Stimulated activated CD8-positive, alpha-beta memory T cell treated with anti-CD3 and anti-CD28 coated beads, Interleukin-2, amount 100 ng/mL, for 48 hours (primary cell): ENCODE measurements at regions not wholly inside any gene's neighbourhood (a gene's known extent, or its start where the extent isn't known, plus 50 kb on each side); places are given as distances from the start of the nearest gene placed in this dataset.
"Not testable (repeated sequence)": the region's sequence is repeated elsewhere in the genome, so short reads cannot be mapped to it uniquely, and the experiment has no call there.

Experiments
- DNase-seq, 2 donors: peaks; one replicate each; pipeline ENCODE4 v3.0.0-alpha.2; 2020; ENCODE audit warnings: low read depth in 2 of 2

DNA sequence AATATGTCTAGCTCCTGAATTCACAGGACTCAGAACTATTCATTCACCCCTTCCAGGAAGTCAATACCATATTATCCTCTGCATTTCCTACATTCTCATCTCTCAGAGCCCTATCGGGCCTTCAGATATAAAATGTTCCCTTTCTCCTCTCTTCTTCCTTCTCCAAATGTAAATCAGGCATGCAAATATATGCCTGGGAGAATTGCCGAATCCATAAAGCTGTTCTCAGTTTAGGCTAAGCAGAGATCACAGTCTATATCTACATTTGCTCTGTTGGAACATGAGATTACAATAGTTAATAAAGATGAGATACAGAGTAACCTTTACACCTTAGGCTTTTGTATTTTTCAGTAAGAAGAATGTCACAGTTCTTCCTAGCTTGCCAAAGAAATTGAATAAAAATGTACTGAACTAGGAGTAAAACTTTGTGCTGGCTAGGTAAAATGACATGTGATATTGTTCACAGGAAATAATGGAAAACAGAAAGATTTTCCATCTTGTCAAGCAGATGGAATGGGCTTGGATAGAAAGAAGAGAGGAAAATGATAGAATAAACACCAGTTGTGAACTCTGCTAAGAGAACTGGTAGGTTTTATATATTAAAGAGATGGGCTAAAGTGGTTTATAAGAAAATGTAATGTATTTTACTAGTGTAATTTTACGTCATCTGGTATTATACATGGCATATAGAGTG is 161.5 kb downstream of the NRIP1 start:
- DNase-seq = no peak

GRCh38 chr21:14901482-14901958 is 163.3 kb downstream of the NRIP1 start:
- no peak for DNase-seq

- DNase-seq = no peak
These were observed 164.2 kb downstream of the NRIP1 start for GRCh38 chr21:14900611-14901010.

DNA sequence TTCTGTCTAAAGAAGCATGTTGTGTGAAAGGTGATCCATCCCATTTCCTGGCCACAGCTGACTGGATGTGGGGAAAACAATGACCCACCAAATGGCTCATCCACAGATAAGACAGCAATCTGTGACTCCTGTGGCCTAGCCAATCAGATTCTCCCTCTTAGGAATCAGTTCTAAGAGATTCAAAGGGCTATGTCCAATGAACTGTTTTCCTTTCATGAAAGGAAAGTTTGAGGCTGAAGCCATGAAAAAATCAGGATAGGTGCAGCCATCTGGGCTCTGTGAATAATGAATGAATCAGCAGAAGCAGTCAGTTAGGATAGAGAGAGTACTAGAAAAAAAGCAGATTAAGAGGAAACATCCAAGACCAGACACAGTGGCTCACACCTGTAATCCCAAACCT is 164.7 kb downstream of the NRIP1 start:
- DNase-seq = no peak

- DNase-seq = no peak
These were observed 169.0 kb downstream of the NRIP1 start for GRCh38 chr21:14895792-14896191.

DNA sequence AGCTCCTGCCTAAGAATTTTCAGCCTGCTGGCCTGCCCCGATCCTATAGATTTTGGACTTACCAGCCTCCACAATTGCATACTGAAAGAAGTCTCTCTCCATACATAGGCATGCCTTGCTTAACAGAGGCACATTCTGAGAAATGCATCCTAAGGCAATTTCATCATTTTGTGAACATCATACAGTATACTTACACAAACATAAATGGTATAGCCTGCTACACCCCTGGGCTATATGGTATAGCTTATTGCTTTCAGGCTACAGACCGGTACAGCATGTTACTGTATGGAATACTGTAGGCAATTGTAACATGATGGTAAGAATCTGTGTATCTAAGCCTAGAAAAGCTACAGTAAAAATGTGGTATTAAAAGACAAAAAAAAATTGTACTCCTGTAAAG is 174.7 kb downstream of the NRIP1 start:
- no peak for DNase-seq

DNA sequence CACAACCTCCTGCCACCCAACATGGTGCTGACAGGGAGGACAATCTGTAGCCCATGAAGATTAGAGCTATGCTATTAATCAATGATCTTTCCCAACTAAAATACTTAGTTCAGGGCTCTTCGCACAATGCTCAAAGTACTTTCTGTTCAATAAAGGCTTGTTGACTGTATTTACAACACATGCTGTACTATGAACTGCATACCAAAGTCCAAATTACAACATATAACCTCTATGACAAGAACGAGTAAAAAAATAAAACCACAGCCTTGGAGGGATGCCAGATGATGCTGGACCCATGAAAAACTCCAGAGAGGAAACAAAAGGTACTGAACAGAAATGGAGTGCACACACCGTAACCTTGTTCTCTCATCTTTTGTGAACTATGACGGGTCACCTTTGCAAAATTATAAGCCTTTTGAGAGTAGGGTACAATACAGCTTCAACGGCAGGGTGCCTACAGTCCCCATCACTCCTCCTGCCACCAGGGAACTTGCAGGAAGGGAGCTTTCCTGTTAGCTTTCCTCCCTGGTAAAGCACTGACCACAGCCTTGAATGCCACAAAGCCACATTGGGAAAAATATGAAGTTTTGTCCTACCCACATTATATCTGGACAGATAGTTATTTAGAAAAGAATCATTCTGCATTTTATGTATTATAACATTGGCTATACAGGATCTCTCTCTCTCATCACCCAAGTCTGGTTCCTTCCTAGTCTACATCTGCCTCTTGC is 175.6 kb downstream of the NRIP1 start:
- DNase-seq = no peak

- DNase-seq = no peak
These were observed 176.6 kb downstream of the NRIP1 start for GRCh38 chr21:14888202-14888601.

- DNase-seq = no peak
These were observed 178.8 kb downstream of the NRIP1 start for GRCh38 chr21:14886001-14886400.

- no peak for DNase-seq
These were observed 181.4 kb downstream of the NRIP1 start for GRCh38 chr21:14883351-14883750.

GRCh38 chr21:14882545-14882944 is 182.3 kb downstream of the NRIP1 start:
- not testable (repeated sequence) for DNase-seq

- DNase-seq = no peak
These were observed 182.8 kb downstream of the NRIP1 start for GRCh38 chr21:14881863-14882499.

- no peak for DNase-seq
These were observed 183.9 kb downstream of the NRIP1 start for GRCh38 chr21:14880922-14881321.

DNA sequence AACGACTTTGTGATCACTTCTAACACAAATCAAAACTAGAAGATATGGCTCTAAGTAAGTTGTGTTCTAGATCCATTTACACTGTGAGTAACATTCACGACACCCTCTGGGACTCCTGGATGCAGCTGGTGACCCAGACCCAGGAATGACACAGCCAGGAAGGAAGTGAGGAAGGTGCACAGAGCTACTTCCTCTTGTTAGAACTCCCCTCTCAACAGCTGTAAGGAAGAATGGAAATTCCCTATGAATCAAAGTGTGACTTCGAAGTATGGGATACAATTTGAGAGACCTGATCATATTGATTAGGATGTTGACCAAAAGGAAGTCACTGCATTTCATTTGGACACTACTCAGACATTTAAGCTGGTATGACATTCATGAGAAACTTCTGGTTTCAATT is 185.3 kb downstream of the NRIP1 start:
- no peak for DNase-seq

DNA sequence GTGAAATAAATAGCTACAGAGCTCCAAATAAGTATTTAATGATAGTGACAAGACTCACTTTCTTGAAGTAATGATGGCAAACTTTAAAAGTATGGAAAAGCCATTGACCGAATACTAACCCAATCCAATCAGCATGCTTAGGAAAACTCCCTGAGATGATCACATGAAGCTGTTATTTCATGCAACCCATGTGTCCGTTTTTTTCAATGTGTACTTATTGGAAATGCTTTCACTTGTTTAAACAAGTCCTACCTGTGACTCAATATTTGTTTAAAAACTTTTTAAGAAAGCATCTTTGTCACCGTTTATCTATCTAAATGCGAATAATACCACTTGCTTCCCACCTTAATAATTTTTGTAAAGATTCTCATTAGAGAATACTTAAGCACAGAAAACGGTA is 185.8 kb downstream of the NRIP1 start:
- no peak for DNase-seq

- DNase-seq = no peak
These were observed 187.1 kb downstream of the NRIP1 start for GRCh38 chr21:14877581-14878228.

GRCh38 chr21:14876524-14876840 is 188.3 kb downstream of the NRIP1 start:
- no peak for DNase-seq

- DNase-seq = no peak
These were observed 188.9 kb downstream of the NRIP1 start for GRCh38 chr21:14875704-14876523.

DNA sequence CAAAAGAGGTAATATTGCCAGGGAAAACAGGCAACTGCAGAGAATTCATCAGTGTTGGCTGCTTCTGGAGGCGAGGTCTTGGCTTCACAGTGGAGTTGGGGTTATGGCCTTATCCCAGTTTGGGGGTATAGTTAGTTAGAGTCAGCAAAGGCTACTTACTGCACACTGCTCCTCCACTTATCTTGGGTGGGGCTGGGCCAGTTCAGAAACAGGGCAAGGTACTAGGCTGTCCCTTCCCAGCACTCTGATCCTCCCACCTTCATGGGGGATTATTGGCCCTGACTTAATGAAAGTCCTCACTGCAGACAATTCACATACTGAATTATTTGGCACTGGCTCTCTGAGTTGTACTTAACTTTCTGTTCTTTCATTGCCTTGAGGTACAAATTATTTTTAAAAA is 189.6 kb downstream of the NRIP1 start:
- DNase-seq = no peak

DNA sequence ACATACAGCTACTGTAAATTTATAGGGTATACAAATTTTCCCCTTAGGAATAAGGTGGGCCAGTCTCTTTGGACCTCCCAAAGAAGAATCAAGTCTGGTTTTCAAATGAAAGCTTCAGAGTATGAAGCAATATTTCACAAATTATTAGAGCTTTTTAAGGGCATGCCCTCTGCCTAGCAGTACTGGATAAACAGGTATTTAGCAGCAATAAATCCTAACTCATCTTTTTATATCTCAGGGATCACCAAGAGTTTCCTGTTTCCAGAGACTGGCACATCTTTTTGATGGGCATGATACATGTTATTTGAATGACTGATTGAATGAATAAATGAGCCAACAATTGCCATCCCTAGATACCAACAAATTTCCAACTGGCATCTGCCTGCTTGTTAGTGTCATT is 190.4 kb downstream of the NRIP1 start:
- DNase-seq = no peak

DNA sequence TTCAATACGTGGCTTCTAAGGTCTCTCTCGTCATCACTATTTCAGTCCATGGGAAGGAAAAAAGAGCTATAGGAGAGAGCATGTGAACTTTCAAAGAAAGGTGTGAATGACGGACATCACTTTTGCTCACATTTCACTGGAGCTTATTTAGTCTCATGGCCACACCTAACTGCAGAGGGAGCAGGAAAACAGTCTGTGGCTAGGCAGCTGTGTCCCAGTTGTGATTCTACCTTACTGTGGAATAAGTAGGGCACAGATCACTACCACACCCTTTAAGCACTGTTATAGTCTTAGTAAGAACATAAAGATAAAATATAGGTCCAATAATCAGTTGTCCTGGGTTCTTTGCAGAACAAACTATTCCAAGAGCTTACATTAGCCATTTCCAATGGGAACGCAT is 192.9 kb downstream of the NRIP1 start:
- DNase-seq = no peak

DNA sequence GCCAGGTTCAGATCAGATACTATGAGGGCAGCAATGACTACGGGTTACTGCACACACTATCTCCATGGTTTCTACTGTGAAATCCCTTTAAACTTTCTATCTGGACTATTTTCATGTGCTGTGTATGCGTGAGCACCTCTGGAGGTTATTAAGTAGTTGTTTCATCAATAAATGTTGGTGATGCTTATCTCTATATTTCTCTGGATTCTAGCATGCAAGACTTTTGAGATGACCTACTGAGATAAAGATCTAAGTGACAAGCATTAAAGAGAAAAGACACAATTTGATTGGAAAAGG is 194.0 kb downstream of the NRIP1 start:
- no peak for DNase-seq
